ENCODE measurements at regions not wholly inside any gene's neighbourhood (a gene's known extent, or its start where the extent isn't known, plus 50 kb on each side); places are given as distances from the start of the nearest gene placed in this dataset.

DNA sequence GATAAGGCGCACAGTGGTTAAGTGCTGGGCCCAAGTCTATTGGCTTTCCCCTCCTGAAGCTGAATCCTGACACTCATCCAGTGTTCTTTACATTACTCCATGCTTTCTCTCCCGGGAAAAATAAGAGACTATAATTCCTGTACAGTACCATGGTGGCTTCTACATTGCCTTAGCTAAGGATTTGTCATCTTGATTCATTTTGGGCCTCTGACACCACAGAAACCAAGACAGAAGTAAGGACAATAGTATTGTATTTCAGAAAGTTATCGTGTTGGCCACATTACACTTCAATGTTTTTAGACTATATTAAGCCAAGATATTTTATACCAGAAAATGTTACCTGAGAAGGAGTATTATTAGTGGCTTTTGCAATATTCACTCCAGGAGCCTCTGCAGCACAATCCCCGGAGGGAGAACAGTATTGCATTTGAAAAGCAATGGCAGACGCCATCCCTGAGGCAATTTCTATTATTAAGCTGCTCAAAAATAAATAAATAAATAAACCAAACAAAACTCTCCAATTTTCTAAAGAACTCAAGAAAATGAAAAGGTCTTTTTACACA is 267.9 kb downstream of the ENC1 start:
- Histone ChIP-seq H4K20me1 (ENCODE audit: insufficient read depth) (no peaks in the 10 kb centered on the region), H3K27me3 (ENCODE audit: insufficient read depth, low read depth, low read length) (no peaks in the 10 kb centered on the region), H3K9me2 (ENCODE audit: insufficient read depth, low read length) (no peaks in the 10 kb centered on the region), H3K27ac (ENCODE audit: low read length) (no peak overlapping the region), H3K9me3 (ENCODE audit: low read length) (no peaks in the 10 kb centered on the region), H3F3A (ENCODE audit: insufficient read depth, low read length, poor library complexity, severe bottlenecking) (no peaks in the 10 kb centered on the region), H2AFZ (ENCODE audit: low read depth, low read length) (no peak overlapping the region), H3K79me2 (replicated peaks; ENCODE audit: insufficient read depth, low read length) (no peaks in the 10 kb centered on the region), H3K36me3 (ENCODE audit: insufficient read depth, low read length) (no peaks in the 10 kb centered on the region), H3K4me2 (ENCODE audit: low read length) (no peak overlapping the region), H3K9ac (ENCODE audit: low read length) (no peak overlapping the region), H3K4me3 (ENCODE audit: low read length) (no peak overlapping the region)
- TF ChIP-seq MXI1 (conservative IDR thresholded peaks at IDR 0.05; ENCODE audit: poor library complexity, severe bottlenecking) (no peak), TAF1 (IDR thresholded peaks at IDR 0.05; ENCODE audit: low read depth) (no peak), EP300 (conservative IDR thresholded peaks at IDR 0.05; ENCODE audit: poor library complexity, severe bottlenecking) (no peak), REST (IDR thresholded peaks at IDR 0.05; ENCODE audit: borderline replicate concordance) (no peak), RAD21 (conservative IDR thresholded peaks at IDR 0.05) (no peak), POLR2AphosphoS5 (IDR thresholded peaks at IDR 0.05) (no peak), EZH2 (IDR thresholded peaks at IDR 0.05; ENCODE audit: borderline replicate concordance, insufficient read depth, low read length, poor library complexity, severe bottlenecking) (no peak), SMC3 (conservative IDR thresholded peaks at IDR 0.05; ENCODE audit: poor library complexity) (no peak)
- TF ChIP-seq, protein P1, sequence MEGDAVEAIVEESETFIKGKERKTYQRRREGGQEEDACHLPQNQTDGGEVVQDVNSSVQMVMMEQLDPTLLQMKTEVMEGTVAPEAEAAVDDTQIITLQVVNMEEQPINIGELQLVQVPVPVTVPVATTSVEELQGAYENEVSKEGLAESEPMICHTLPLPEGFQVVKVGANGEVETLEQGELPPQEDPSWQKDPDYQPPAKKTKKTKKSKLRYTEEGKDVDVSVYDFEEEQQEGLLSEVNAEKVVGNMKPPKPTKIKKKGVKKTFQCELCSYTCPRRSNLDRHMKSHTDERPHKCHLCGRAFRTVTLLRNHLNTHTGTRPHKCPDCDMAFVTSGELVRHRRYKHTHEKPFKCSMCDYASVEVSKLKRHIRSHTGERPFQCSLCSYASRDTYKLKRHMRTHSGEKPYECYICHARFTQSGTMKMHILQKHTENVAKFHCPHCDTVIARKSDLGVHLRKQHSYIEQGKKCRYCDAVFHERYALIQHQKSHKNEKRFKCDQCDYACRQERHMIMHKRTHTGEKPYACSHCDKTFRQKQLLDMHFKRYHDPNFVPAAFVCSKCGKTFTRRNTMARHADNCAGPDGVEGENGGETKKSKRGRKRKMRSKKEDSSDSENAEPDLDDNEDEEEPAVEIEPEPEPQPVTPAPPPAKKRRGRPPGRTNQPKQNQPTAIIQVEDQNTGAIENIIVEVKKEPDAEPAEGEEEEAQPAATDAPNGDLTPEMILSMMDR (IDR thresholded peaks at IDR 0.05; ENCODE audit: poor library complexity, severe bottlenecking) = no peak

DNA sequence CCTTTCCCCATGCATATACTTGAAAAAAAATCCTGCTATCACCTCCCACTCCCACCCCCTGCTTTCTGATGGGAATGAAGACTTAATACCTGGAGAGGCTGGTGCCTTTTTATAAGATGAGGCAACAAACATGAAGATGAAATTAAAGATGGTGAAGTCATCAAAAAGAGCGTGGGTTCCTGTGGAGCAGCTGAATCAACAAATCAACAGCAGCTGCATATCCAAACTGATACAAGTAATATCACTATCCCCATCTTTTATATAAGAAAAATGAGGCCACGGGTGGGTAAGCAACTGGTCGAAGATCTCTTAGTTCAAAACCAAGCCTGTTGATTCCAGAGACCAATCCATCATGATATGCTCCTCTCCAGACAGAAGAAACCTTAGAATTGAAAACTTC is 268.5 kb downstream of the ENC1 start:
- Histone ChIP-seq H3K79me2 (replicated peaks; ENCODE audit: insufficient read depth, low read length) (no peaks in the 10 kb centered on the region), H3K4me3 (ENCODE audit: low read length) (no peak overlapping the region), H3K4me2 (ENCODE audit: low read length) (no peak overlapping the region), H3K27me3 (ENCODE audit: insufficient read depth, low read depth, low read length) (no peaks in the 10 kb centered on the region), H3K9ac (ENCODE audit: low read length) (no peak overlapping the region), H3K36me3 (ENCODE audit: insufficient read depth, low read length) (no peaks in the 10 kb centered on the region), H3K9me3 (ENCODE audit: low read length) (no peaks in the 10 kb centered on the region), H3K9me2 (ENCODE audit: insufficient read depth, low read length) (no peaks in the 10 kb centered on the region), H4K20me1 (ENCODE audit: insufficient read depth) (no peaks in the 10 kb centered on the region), H3K27ac (ENCODE audit: low read length) (no peak overlapping the region), H2AFZ (ENCODE audit: low read depth, low read length) (no peak overlapping the region), H3F3A (ENCODE audit: insufficient read depth, low read length, poor library complexity, severe bottlenecking) (no peaks in the 10 kb centered on the region)
- TF ChIP-seq RAD21 (conservative IDR thresholded peaks at IDR 0.05) (no peak), EP300 (conservative IDR thresholded peaks at IDR 0.05; ENCODE audit: poor library complexity, severe bottlenecking) (no peak), POLR2AphosphoS5 (IDR thresholded peaks at IDR 0.05) (no peak), MXI1 (conservative IDR thresholded peaks at IDR 0.05; ENCODE audit: poor library complexity, severe bottlenecking) (no peak), EZH2 (IDR thresholded peaks at IDR 0.05; ENCODE audit: borderline replicate concordance, insufficient read depth, low read length, poor library complexity, severe bottlenecking) (no peak), REST (IDR thresholded peaks at IDR 0.05; ENCODE audit: borderline replicate concordance) (no peak), SMC3 (conservative IDR thresholded peaks at IDR 0.05; ENCODE audit: poor library complexity) (no peak)
